ENCODE measurements at regions not wholly inside any gene's neighbourhood (a gene's known extent, or its start where the extent isn't known, plus 50 kb on each side); places are given as distances from the start of the nearest gene placed in this dataset.
"Not testable (repeated sequence)": the region's sequence is repeated elsewhere in the genome, so short reads cannot be mapped to it uniquely, and the experiment has no call there.

DNA sequence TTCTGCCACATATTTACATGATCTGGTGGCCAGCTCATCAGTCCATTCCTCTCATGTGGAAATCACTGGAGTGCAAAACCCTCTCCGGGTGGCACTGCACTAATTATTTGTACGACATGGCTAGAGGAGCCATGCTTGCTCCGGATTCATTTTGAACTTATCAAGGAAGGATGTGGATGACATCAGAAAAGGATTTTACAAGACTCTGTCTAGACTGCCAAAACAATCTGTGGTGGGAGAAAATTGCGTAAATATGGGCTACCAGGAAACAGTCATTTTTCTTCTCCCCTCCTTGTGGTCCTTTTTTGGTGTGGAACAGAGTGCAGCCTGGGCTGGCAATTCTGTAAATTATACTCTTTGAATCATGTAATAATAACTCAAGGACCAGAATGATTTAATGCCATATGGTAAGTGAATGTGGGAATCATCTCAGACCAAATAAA lies 123.4 kb upstream of the IFNE start:
- DNase-seq: peak; percentile 69

- DNase-seq: no peak
Observed at GRCh38 chr9:21607576-21607975, 125.5 kb upstream of the IFNE start.

GRCh38 chr9:21608200-21608599 lies 126.1 kb upstream of the IFNE start:
- DNase-seq: no peak

DNA sequence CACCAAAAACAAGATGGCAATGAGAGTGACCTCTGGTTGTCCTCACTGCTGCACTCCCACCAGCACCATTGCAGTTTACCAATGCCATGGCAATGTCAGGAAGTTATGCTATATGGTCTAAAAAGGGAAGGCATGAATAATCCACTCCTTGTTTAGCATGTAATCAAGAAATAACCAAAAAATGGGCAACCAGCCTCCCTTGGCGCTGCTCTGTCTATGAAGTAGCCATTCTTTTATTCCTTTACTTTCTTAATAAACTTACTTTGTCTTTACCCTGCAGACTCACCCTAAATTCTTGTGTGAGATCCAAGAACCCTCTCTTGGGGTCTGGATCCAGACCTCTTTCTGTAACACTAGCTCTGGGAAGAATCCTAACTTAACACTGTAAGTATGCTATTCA lies 127.4 kb upstream of the IFNE start:
- no peak for DNase-seq

- no peak for DNase-seq
Observed at GRCh38 chr9:21611891-21612290, 129.8 kb upstream of the IFNE start.

DNA sequence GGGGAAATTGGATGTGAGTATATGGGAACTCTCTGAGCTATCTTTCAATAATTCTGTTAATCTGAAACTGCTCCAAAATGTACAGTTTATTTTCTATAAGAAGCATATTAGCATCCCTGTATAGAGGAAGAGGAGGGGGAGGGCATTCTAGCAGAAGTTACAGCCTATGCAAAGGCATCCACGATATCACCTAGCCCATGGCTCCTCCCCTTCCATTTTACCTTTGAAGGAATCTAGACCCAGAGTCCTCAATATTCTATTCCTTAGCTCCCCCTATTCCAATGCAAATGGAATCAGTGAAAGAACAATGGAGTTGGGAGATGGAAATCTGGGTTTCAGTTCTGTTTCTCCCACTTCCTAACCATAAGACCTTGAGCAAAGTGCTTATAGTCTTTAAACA lies 132.9 kb upstream of the IFNE start:
- no peak for DNase-seq

GRCh38 chr9:21615446-21615845 lies 133.3 kb upstream of the IFNE start:
- DNase-seq: no peak

DNA sequence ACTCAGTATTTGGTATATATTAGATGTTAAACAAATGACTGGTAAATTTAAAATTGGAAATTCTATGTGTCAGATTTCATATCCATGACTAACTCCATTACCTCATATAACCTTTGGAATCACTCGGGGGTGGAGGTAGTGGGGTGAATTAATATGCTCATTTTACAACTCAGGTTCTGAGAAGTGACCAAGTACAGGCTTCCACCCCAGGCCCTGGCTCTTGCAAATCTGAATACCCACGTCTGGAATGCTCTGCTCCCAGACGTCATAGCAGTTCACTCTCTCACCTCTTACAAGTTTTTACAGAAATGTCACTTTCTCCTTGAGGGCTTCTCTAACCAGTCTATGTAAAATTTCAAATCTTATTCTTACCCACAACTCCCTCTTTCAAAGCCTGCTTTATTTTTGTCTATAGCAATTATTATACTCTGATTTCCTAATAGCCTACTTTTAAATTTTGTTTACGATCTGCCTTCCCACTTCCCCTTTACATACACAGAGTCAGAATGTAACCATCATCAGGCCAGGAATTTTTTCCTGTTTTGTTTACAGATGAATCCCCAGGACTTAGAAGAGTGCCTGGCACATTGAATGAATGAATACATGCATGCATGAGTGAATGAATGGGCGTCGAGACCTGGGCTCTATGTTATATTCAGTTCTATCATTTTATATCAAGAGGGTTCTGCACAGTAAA lies 134.1 kb upstream of the IFNE start:
- DNase-seq: peak; percentile 86

GRCh38 chr9:21624675-21625644 lies 142.8 kb upstream of the IFNE start:
- no peak for DNase-seq

DNA sequence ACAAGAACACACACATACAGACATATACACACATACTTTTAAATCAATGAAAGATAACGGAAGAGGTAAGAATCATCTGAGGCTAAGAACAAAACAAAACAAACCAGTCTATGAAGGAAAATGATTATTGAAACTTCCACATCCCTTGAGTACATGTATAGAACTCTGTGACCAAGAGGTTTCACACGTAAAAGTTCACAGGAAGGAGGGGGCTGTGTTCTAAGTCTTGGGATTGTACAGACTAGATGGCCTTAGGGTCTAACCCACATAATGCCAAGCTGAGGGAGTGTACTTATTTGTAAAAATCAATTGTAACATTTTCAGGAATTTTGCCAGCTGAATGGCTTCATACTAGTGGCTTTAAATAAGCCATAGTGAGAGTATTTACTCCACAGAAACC lies 144.4 kb upstream of the IFNE start:
- DNase-seq: no peak

DNA sequence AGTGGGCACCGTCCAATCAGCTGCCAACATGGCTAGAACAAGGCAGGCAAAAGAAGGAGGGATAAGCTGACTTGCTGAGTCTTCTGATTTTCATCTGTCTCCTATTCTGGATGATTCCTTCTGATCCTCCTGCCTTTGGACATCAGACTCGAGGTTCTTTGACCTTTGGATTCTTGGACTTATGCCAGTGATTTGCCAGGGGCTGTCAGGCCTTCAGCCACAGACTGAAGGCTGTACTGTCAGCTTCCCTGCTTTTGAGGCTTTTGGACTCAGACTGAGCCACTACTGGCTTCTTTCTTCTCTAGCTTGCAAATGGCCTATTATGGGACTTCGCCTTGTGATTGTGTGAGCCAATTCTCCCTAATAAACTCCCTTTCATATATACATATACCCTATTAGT lies 146.8 kb upstream of the IFNE start:
- not testable (repeated sequence) for DNase-seq

GRCh38 chr9:21634951-21635350 lies 152.8 kb upstream of the IFNE start:
- no peak for DNase-seq

GRCh38 chr9:21638104-21638503 lies 156.0 kb upstream of the IFNE start:
- no peak for DNase-seq

DNA sequence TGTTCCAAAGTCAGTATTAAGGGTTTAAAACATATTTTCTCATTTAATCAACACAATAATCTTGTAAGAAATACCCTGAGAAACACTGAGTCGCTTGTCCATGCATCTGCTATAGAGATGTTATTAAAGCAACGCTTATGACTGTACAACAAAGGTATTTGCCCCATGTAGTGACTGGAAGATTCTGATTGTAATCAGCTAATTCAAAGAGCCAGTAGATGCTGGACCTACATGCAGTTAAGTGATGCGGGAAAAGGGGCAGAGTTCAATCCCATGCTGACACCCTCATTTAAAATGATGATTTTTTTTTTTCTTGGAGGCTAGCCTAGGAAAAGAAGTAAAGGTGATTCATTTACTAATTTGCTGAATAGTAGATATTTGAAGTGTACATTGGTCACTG lies 149.3 kb upstream of the MTAP start:
- DNase-seq: peak; percentile 55

GRCh38 chr9:21653589-21653988 lies 148.8 kb upstream of the MTAP start:
- DNase-seq: no peak

DNA sequence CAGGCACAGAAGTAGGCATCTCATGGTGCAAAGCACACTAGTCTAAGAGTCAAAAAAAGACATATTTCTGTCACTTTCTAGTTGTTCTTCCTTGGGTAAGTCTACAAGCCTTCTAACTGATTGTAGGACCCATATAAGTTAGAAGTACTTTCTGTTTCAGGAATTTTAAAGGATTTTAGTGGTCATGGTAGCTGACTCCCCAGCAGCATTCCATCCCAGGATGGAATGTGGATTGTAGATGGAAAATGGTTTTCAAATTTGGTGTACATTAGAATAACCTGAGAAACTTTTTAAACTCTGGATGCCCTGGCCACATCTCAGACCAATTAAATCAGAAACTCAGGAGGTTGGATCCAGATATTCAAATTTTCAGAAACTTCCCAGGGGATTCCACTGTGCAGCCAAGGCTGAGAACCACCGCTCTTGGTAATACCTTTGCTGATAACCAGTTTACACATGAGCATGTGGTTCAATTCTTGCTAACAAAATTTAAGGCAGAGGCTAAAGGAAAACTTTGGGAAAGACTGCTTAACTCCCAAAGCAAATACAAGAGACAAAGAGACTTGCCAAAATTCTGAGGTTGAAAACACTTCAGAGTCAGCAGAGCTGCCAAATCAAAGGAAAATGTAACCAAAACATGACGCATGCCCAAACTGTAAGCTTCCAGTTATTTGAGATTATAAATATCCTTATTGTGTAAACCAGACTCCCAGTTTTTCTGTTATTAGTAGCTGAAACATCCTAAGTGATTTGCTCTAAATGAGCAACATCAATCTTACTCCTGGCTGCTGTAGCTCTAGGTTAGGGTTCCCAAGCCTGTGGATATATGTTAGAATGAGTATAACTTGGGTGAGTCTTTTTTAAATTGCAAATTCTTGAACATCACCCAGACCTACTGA lies 145.4 kb upstream of the MTAP start:
- peak; percentile 65 for DNase-seq

- DNase-seq: peak; percentile 56
Observed at GRCh38 chr9:21657966-21658667, 144.3 kb upstream of the MTAP start.

- no peak for DNase-seq
Observed at GRCh38 chr9:21660976-21661375, 141.5 kb upstream of the MTAP start.

GRCh38 chr9:21661626-21662025 lies 140.8 kb upstream of the MTAP start:
- DNase-seq: no peak

DNA sequence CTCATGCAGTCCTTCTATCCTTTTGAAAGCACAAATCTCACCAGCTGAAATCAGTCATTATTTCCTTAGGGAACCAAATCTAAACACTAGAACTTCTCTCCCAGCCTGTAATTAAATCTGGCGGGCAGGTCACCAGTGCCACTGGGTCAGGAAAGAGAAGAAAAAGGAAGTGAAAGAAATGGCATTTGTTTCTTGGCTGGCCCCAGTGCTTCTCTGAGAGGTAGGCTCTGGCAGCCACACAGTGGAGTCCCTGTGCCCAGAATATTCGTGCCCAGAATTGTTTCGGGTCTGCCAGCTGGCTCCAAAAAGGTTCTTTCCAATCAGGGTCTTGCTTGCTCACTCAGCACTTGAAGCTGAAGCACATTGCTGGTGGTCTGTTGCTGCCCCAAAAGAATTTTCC lies 133.9 kb upstream of the MTAP start:
- DNase-seq: no peak

- DNase-seq: peak; percentile 30
Observed at GRCh38 chr9:21669701-21670100, 132.7 kb upstream of the MTAP start.

- DNase-seq: peak; percentile 23
Observed at GRCh38 chr9:21670374-21670773, 132.1 kb upstream of the MTAP start.

Measured in fibroblast of skin of back (primary cell).